DMS153 (cell line): ENCODE measurements at regions not wholly inside any gene's neighbourhood (a gene's known extent, or its start where the extent isn't known, plus 50 kb on each side); places are given as distances from the start of the nearest gene placed in this dataset.
"Not testable (repeated sequence)": the region's sequence is repeated elsewhere in the genome, so short reads cannot be mapped to it uniquely, and the experiment has no call there.

Experiments
- DNase-seq: peaks from one replicate; lab custom pipeline; 2025; lab: John Stamatoyannopoulos, UW

DNA sequence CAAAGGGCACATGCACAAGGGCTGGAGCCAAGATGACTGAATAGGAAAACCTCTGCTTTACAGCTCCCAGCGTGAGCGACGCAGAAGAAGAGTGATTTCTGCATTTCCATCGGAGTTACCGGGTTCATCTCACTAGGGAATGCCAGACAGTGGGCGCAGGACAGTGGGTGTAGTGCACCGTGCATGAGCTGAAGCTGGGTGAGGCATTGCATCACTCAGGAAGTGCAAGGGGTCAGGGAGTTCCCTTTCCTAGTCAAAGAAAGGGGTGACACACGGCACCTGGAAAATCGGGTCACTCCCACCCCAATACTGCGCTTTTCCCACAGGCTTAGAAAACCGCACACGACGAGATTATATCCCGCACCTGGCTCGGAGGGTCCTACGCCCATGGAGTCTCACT lies 64.5 kb upstream of the HTR1E start:
- not testable (repeated sequence) for DNase-seq

DNA sequence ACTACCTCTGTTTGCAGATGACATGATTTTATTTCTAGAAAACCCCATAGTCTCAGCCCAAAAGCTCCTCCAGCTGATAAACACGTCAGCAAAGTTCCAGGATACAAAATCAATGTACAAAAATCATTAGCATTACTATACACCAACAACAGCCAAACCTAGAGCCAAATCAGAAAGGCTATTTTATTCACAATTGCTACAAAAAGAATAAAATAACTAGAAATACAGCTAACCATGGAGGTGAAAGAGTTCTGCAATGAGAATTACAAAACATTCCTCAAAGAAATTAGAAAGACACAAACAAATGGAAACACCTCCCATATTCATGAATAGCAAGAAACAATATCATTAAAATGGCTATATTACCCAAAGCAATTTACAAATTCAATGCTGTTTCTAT lies 65.6 kb upstream of the HTR1E start:
- DNase-seq, result no peak

DNA sequence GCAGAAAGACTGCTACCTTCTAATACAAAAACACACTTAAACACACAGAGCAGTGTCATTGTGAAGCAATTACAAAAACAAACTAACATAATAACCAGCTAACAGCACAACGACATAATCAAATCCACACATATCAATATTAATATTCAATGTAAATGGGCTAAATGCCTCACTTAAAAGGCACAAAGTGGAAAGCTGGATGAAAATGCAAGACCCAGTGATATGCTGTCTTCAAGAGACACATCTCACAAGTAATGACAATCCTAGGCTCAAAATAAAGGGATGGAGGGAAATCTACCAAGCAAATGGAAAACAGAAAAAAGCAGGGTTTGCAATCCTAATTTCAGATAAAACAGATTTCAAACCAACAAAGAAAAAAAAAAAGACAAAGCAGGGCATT lies 67.8 kb upstream of the HTR1E start:
- DNase-seq, result no peak

DNA sequence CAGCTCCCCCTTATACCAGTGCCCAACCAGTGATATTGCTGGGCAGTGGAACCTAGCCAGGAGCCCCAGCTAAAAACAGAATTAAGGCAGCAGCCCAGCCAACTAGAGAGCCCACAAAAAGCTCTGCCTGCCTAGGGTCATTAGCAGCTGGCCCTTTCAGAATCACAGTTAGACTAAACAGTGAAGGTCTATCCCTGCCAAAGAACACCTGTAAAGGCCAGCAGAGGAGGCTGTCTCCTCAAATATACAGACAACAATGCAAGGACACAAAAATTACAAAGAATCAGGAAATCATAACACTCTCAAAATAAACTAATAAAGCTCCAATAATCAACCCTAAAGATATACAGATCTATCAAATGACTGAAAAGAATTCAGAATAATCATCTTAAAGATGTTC lies 77.8 kb upstream of the HTR1E start:
- DNase-seq, result no peak

DNA sequence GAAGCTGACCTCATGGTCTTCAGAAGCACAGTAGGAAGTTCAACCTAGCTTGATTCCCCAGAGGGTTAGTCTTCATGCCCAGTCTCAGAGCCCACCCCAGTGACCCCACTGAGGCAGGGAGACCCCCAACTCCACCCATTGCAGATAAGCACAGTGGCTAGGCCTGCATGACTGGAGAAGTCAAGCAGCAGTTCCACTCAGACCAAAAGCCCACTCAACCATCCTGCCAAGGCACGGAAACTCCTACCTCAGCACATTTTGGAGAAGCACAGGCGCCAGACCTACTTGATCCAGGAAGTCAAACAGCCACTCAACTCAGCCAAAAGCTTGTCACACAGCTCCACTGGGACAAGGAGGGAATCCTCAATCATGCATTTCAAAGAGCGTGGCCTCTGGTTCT lies 78.4 kb upstream of the HTR1E start:
- no peak for DNase-seq

DNA sequence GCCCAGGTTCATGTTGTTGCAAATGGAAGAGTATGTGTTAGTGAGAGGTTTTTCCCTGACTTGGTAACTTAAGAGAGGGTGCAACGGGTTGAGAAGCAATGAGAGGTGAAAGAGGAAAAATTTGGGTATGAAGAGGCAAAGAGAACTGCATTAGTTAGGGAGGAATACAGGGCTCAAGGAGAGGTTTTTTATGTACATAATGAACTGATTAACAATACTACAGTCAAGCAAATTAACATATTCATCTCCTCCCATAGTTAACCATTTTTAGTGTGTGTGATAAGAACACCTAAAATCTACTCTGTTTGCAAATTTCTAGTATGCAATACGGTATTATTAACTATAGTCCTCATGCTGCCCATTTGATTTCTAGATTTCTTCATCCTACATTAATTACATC lies 79.5 kb upstream of the HTR1E start:
- DNase-seq, result no peak

DNA sequence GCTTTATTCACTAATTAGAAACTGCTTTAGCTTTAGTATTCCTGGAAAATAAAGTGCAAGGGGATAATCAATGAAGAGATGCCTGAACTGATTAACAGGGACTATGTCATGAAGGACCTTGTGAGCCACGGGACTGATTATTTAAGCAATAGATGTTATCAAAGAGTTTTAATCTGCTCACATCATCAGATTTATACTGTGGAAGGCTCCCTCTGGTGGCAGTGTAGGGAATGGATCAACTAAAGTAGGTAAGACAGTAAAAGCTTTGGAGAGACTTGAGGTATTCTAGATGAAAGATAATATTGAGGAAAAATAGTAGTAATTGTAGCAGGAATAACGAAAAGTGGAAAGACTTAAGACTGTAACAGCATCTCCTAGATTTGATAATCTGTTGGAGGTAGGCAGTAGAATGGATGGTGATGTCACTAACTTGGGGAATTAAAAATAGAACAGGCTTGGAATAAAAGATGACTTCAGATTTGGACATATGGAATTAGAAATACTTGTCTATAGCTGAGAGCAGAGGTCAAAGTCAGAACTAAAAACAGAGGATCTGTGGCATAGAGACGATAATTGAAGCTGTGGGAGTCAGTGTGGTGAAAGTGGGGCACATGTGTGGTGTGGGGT lies 80.3 kb upstream of the HTR1E start:
- DNase-seq, result no peak

DNA sequence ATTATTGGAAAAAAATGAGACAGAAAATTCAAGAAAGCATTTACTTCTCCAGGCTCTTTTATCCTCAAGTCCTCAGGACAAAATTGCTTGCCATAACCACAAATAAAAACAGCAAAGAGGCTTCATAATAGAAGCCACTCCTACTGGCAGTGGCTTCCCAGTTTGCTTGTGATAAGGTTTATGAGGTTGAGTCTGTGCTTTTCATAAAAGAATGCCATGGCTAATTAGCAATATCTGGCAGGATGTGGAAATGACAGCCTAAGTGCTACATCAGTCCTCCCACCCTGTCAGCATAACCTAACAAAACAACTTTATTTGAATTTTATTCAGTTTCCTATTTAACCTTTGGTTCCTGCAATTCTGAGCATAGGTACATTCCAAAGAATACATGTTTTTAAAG lies 80.9 kb upstream of the HTR1E start:
- DNase-seq, result no peak

DNA sequence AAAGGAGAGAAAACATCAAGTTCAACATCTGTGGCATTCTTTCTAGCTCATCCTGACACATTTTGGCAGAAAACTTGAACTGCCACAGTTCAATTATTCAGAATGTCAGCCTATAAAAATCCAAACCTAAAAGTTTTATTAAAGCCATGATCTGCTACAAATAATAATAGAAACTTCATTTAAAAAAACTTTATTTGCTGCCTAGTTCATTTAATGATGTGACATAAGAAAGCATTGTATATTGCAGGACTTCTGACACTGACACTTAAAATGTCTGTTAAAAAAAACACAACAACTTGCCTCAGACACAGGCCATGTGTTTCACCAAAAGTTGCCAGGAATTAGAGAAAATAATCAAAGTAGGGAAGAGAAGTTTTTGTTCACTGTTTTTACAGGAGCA lies 88.3 kb upstream of the HTR1E start:
- DNase-seq, result no peak

DNA sequence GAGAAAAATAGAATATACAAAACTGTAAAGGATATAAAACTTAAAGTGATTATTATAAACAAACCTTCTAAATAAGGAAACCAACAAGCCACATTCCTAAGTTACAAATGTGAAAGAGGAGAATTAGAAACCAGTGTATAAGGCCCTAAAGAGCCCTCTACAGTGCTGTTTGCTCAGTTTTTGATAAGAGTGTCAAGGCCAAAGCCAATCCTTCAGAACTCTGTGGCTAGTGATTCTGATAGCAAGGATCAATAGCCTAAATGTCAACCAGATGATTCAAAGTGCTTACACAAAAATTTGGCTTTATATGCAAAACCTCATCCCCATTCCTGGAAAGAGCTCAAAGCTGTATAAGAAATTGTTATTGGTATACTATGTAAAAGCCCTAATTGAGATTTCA lies 104.6 kb upstream of the HTR1E start:
- no peak for DNase-seq

DNA sequence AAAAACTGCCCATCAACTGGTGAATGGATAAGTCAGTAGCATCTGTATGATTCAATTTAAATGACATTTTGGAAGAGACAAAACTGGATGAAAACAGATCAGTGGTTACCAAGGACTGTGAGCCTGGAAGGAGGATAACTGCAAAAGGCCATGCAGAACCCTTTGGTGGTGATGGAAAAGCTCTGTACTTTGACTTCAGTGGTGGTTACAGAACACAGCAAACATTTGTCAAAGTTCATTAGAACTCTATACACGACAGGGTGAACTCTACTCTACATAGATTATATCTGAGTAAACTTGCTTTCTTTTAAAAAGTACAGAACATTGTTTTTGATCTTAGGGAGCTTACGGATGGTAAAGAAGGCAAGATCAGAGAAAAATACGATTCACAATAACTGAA lies 111.9 kb upstream of the HTR1E start:
- DNase-seq, result no peak

DNA sequence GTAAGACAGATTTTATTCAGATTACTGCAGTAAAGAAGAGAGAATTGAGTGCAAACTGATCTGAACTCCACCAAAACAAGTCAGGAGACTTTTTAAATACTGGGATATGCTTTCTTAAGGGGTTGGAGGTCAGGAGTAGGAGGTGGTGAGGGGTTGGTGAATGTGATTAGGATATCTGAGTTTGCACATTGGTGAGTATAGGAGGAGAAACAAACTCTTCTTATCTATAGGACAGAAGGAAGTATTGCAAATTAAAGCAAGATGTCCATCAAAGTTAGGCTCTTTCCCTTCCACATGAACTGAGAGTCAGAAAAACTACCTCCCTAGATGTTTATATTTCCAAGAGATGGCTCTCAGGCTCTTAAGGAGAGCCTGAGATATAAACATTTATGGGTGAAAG lies 114.6 kb upstream of the HTR1E start:
- DNase-seq, result no peak

DNA sequence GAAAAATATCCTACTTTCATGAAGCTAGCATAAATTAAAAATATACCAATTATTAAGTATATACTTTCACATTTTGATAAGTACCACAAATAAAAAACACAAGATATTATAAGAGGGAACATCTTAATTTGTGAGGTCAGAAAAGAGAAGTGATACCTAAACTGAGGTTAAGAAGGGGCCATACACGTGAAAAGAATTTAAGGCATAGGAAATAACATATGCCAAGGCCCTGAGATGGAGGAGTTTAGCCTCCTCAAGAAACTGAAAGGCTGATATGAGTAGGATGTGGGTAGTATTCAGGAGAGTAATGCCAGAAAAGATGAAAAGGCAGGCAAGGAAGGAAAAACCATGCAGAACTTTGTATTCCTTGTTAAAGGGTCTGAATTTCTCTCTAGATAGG lies 116.6 kb upstream of the HTR1E start:
- DNase-seq, result no peak

DNA sequence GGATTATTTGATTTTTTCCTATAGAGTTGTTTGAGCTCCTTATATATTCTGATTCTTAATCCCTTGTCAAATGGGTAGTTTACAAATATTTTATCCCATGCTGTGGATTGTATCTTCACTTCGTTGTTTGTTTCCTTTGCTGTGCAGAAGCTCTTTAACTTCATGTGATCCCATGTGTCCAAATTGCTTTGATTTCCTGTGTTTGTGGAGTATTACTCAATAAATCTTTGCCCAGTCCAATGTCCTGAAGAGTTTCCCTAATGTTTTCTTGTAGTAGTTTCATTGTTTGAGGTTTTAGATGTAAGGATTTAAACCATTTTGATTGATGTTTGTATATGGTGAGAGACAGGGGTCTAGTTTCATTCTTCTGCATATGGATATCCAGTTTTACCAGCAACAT lies 143.7 kb upstream of the HTR1E start:
- DNase-seq, result no peak

DNA sequence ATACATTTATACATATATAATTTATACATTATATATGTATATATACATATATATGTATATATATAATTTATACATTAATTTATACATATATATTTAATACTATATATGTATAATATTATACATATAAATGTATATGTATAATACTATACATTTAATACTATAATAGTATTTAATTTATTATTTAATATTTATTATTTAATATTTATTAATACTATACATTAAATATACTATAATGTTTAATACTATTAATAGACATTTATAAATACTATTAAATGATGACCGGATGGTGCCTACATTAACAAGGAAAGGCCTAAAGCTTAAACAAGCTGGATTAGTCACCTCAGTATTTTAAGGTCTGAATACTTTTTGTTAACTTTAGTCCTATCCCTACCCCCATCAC lies 145.9 kb upstream of the HTR1E start:
- no peak for DNase-seq

DNA sequence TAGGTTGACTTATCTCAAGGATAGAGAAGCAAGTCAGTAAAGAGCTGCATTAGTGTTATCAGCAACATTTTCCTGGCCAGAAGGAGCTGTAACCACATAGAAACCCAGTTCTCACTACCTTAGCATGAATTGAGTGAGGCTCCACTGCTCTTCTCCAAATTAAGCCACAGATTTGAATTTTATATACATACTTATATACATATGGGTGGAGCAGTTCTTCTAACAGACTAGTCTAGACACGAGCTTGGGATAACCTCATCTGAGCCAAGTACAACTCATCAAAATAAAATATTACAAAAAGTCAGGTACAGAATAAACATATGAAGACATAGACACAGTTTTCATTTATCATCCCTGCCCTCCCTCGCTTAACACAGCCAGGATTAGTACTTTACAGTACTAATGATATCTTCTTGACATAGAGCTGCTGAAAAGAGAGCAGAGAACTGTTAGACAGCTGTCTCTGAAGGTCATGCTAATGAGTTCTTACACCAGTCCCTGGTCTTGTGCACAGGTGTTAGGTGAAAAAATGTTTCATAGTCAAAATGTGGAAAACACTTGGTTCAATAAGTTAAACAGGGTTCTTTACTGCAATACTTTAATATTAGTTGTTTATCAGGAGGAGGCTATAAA lies 147.4 kb upstream of the HTR1E start:
- DNase-seq, result no peak

DNA sequence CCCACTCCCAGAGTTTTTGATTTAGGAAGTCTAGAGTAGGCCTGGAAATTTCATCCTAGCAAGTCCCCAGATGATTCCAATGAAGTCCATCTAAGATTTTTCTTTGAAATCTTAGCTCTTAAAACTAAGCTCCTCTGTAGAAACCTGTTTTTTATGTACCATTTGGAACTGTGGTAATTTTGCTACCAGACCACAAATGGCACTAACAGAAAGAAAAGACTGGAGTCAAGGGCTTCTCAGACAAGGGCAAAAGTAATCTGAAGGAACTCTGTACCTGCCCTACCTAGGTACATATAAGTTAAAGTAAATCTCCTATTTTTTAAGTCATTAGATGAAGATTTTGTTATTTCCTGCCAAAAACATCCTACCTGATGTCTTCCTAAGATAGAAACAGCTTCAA lies 155.0 kb upstream of the HTR1E start:
- DNase-seq, result no peak

DNA sequence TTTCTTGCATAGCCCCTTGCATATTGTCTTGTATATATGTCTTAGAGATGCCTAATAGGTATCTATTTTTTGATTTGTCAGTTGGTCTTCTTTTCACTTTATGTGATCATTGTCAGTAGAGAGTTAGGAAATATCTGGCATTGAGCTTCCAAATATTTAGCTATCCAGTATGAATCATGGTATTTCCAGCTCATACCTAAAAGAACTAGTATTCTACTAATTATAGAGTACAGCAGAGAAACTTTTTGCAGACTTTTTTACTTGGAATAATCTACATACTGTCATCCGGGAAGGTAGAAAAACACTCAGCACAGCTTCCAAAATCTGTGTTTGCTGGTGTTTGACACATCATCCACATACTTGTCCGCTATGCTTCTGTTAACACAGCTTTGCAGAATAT lies 156.4 kb upstream of the HTR1E start:
- no peak for DNase-seq

DNA sequence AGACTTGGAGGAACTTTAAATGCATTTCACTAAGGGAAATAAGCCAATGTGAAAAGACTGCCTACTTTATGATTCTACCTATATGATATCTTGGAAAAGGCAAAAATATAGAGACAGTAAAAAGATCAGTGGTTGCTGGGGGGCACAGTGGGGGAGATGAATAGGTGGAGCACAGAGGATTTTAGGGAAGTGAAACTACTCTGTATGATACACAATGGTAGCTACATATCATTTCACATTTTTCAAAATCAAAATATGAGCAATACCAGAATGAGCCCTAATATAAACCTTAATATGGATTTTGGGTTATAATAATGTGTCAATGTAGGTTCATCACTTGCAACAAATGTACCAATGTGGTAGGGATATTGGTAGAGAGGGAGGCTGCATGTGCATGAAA lies 161.4 kb upstream of the HTR1E start:
- DNase-seq, result no peak

DNA sequence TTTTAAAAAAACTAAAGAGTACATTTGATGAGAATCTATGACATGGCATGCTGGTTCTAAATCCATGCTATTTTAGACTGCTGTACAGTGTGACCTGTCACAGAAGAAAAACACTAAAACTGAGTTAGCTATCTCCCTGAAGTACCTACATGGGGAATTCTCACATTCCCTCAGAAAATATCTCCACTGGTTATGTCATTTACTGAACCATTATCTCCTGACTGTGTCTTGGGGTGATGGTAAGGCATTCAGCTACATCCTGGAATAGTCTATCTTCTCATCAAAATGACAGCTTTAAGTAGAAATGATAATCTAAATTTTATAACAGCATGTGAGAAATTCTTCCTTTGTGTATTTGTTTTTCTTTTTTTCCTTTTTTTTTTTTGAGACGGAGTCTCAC lies 172.1 kb upstream of the HTR1E start:
- no peak for DNase-seq

DNA sequence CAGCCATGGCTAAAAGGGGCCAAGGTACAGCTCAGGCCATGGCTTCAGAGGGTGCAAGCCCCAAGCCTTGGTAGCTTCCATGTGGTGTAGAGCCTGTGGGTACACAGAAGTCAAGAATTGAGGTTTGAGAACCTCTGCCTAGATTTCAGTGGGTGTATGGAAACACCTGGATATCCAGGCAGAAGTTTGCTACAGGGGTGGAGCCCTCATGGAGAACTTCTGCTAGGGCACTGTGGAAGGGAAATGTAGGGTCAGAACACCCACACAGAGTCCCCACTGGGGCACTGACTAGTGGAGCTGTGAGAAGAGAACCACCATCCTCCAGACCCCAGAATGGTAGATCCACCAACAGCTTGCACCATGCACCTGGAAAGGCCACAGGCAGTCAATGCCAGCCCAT lies 177.4 kb upstream of the HTR1E start:
- DNase-seq, result not testable (repeated sequence)

DNA sequence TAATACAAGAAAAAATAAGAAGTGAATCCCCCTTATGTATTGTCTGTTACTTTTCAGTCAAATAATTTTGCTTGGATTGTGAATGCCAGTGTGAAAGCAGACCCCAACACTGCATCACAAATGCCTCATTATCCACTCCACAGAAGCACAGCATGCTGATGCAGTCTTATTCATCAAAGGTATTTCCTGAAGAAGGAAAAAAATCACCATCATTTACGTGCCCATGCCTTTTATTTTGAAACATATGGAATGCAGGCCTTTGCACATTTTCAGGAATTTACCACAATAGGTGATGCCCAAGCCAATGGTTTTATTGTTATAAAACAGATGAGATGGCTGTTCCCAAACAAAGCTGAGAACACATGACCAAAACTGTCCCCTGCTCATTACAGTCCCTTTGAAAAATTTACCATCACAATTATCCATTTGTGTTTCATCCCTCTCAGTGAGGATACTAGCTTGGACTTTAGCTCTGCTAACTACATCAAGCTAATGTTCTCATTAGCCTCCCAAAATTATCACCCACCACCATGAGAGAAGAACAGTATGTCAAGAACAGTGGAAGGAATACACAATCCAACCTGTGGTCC lies 180.6 kb upstream of the HTR1E start:
- DNase-seq, result no peak

DNA sequence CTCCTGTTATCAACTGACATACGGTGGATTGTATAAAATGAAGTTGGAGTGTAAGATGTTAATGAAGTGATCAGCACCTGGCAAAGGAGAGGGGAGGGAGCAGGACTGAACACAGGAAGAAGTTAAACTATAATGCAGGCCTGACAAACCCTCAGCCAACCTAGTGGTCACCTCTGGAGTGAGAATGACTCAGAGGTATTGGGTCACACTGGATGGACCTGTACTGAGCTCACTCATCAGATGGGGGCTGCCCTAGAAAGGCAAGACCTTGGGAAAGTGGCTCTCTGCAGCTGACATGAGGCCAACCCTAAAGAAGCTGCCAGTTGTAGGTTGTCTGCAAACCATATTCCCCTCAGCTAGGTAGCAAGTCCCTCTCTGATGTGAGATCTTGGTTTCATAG lies 193.3 kb upstream of the HTR1E start:
- no peak for DNase-seq

DNA sequence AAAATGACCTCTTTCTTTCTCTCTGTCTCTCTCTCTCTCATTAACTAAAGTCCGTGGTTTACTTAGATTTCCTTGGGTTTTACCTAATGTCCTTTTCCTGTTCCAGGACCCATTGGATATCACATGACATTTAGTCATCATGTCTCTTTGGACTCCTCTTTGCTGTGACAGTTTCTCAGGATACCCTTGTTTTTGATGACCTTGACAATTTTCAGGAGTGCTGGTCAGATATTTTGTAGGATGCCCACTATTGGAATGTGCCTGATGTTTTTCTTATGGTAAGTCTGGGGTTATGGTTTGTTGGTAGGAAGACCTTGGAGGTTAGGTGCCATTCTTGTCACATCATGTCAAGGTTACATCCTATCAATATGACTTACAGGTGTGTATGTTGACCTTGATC lies 199.2 kb upstream of the HTR1E start:
- no peak for DNase-seq
